HepG2 (cell line): ENCODE measurements at regions not wholly inside any gene's neighbourhood (a gene's known extent, or its start where the extent isn't known, plus 50 kb on each side); places are given as distances from the start of the nearest gene placed in this dataset.
A peak's percentile ranks its signal among the peaks of the same experiment; 100 is the strongest.

Experiments
- DMAP1 ChIP-seq: IDR thresholded peaks from 2 replicates; pipeline ENCODE4 v1.6.1; 2016
- GMEB1 ChIP-seq: sonication (generic); formaldehyde crosslinking; IDR thresholded peaks from 2 replicates; pipeline ENCODE4 v1.5.1; 2020; ENCODE audit warnings: missing genetic modification reagents, mild to moderate bottlenecking, borderline replicate concordance
- HNF4A ChIP-seq: sonication (generic); formaldehyde crosslinking; IDR thresholded peaks from 2 replicates; pipeline ENCODE4 v1.4.0; 2020; ENCODE audit warnings: missing genetic modification reagents
- REST ChIP-seq, 2 experiments: IDR thresholded peaks; 2 replicates each; pipeline ENCODE4 v1.6.1; 2011 to 2012; ENCODE audit warnings: low read length in 2 of 2, borderline replicate concordance in 1 of 2, low read depth in 1 of 2, mild to moderate bottlenecking in 1 of 2, moderate library complexity in 1 of 2
- RNF2 ChIP-seq: fragments of 450-650 bp; conservative IDR thresholded peaks from 2 replicates; pipeline ENCODE4 v1.6.1; 2016; ENCODE audit warnings: low read depth
- SMC3 ChIP-seq: IDR thresholded peaks from 2 replicates; pipeline ENCODE4 v1.6.1; 2011; ENCODE audit warnings: low read length, improper control_type of control experiment
- TCF12 ChIP-seq, 2 experiments: fragments of 450-650 bp in 1 of 2; sonication (generic) in 1 of 2; formaldehyde crosslinking in 1 of 2; IDR thresholded peaks; 2 replicates each; pipeline versions ENCODE4 v1.6.1 to v1.8.0; 2017 to 2022; ENCODE audit warnings: antibody characterized with exemption in 1 of 2, mild to moderate bottlenecking in 1 of 2, missing genetic modification reagents in 1 of 2, moderate library complexity in 1 of 2
- ZBTB38 ChIP-seq: sonication (generic); formaldehyde crosslinking; IDR thresholded peaks from 2 replicates; pipeline ENCODE4 v1.5.1; 2020; ENCODE audit warnings: mild to moderate bottlenecking, missing genetic modification reagents
- ZFP91 ChIP-seq: sonication (generic); formaldehyde crosslinking; IDR thresholded peaks from 2 replicates; pipeline ENCODE4 v1.9.0; 2022; ENCODE audit warnings: missing genetic modification reagents, mild to moderate bottlenecking, borderline replicate concordance
- ZHX2 ChIP-seq, 2 experiments: sonication (generic) in 1 of 2; formaldehyde crosslinking in 1 of 2; IDR thresholded peaks; 2 replicates each; pipeline versions ENCODE4 v1.6.1 to v1.9.0; 2014 to 2022; ENCODE audit warnings: antibody characterized with exemption in 1 of 2, borderline replicate concordance in 1 of 2, inconsistent platforms in 1 of 2, low read depth in 1 of 2, missing genetic modification reagents in 1 of 2
- ZNF235 ChIP-seq: sonication (generic); formaldehyde crosslinking; IDR thresholded peaks from 2 replicates; pipeline ENCODE4 v1.8.1; 2023; ENCODE audit warnings: mild to moderate bottlenecking, missing genetic modification reagents, borderline replicate concordance
- ZNF709 ChIP-seq: sonication (generic); formaldehyde crosslinking; IDR thresholded peaks from 2 replicates; pipeline ENCODE4 v1.5.0; 2020; ENCODE audit warnings: mild to moderate bottlenecking, missing genetic modification reagents
- ZUFSP ChIP-seq: sonication (generic); formaldehyde crosslinking; IDR thresholded peaks from 2 replicates; pipeline ENCODE4 v1.9.0; 2021; ENCODE audit warnings: missing genetic modification reagents, mild to moderate bottlenecking, borderline replicate concordance

GRCh38 chr2:43142921-43143438 is 83.4 kb downstream of the ZFP36L2 start (continued):
- no peak for TF ChIP-seq REST (IDR thresholded peaks at IDR 0.05; ENCODE audit: borderline replicate concordance in 1 of 2, low read depth in 1 of 2, low read length in 2 of 2)
- no peak for TF ChIP-seq ZNF709
- no peak for TF ChIP-seq DMAP1 (CRISPR knock-in tag)
- peak; percentile 73; the same call in 1 of the 2 replicates for TF ChIP-seq ZFP91 (CRISPR knock-in tag)
- no peak for TF ChIP-seq HNF4A (CRISPR knock-in tag)
- no peak for TF ChIP-seq ZHX2 (IDR thresholded peaks at IDR 0.05; ENCODE audit: low read depth)
- TF ChIP-seq ZHX2 (CRISPR knock-in tag; IDR thresholded peaks at IDR 0.05; ENCODE audit: borderline replicate concordance): no peak
- TF ChIP-seq ZNF235 (CRISPR knock-in tag): no peak
- no peak for TF ChIP-seq TCF12 (IDR thresholded peaks at IDR 0.05)
- no peak for TF ChIP-seq TCF12 (CRISPR knock-in tag; IDR thresholded peaks at IDR 0.05)
- TF ChIP-seq ZUFSP (CRISPR knock-in tag): no peak
- 0 out of 2 replicates have a peak, but pooled peaks have one; percentile 37 for TF ChIP-seq ZBTB38 (CRISPR knock-in tag)
- no peak for TF ChIP-seq GMEB1 (CRISPR knock-in tag)
- TF ChIP-seq SMC3: peak; percentile 36; the same call in 1 of the 2 replicates
- TF ChIP-seq RNF2: no peak
